ENCODE measurements at regions not wholly inside any gene's neighbourhood (a gene's known extent, or its start where the extent isn't known, plus 50 kb on each side); places are given as distances from the start of the nearest gene placed in this dataset.

DNA sequence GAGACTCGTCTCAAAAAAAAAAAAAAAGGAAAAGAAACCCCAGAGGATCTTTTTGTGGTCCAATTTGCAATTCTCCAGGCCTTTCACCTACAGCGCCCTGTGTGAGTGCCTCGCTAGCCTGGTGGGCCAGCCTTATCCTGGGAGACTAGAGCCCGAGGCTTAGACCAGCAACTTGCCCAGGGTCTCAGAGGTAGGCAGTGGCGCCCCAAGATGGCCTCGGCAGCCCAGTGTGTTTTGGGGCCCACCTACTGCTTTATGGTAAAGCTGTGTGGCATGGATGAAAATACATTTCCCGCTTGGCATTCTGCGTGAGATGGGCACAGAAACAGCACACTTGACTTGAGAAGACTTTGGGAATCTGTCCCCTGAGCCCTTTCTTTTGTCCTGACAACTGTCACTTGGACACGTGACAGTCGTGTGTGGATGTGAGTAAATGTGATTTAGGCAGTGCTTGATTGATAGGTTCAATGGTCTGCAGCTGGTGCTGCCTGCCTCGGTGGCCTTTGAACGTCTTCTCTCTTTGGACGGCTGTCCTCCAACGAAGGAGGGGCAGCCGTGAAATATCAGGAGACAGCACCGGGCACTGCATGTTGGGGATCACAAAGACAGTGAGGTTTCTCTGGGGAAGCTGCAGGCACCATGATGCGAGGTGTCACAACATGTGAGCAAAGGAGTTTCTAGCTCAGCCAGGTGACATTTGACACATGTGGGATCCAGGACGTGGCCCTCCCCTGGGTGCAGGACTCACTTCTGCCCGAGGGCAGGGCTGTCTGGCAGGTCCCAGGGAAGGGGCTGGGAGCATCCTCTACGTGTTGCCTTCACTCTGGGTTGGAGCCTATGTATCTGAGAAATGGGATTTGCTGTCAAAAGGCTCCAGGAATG lies 209.5 kb upstream of the TWIST2 start:
- DNase-seq = no peak

DNA sequence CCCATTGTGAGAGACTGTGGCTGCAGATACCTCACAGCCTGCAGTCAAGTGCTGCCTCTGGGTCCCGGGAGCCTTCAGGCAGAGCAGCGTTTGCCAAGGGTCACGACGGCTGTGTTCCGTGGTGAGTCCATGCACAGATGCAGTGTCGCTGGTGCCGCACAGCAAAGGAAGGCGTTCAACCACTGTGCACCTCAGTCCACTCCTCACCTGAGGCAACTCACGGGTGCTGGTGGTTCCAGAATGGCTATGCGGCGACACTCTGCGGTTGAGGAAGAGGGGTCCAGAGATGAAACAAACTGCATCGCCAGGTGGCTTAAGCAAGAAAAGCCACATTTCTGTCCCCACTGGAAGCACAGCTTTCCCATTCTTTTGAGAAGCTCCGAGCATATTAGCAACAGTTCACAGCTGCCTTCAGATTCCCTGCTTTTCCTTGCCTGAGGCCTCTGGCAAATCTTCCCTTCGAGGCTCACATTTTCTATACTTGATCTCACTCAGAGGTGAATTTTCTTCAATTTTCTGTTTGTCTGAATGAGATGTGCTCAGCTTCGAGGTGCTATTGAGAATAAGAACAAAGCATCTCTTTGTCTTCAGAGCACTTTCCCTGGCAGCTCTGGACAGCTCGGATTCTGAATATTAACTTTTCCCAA lies 208.8 kb upstream of the TWIST2 start:
- DNase-seq = no peak

- DNase-seq = no peak
Observed at GRCh38 chr2:238640486-238640885, 207.4 kb upstream of the TWIST2 start.

- no peak for DNase-seq
Observed at GRCh38 chr2:238642973-238643372, 204.9 kb upstream of the TWIST2 start.

GRCh38 chr2:238643400-238643907 lies 204.4 kb upstream of the TWIST2 start:
- DNase-seq = no peak

DNA sequence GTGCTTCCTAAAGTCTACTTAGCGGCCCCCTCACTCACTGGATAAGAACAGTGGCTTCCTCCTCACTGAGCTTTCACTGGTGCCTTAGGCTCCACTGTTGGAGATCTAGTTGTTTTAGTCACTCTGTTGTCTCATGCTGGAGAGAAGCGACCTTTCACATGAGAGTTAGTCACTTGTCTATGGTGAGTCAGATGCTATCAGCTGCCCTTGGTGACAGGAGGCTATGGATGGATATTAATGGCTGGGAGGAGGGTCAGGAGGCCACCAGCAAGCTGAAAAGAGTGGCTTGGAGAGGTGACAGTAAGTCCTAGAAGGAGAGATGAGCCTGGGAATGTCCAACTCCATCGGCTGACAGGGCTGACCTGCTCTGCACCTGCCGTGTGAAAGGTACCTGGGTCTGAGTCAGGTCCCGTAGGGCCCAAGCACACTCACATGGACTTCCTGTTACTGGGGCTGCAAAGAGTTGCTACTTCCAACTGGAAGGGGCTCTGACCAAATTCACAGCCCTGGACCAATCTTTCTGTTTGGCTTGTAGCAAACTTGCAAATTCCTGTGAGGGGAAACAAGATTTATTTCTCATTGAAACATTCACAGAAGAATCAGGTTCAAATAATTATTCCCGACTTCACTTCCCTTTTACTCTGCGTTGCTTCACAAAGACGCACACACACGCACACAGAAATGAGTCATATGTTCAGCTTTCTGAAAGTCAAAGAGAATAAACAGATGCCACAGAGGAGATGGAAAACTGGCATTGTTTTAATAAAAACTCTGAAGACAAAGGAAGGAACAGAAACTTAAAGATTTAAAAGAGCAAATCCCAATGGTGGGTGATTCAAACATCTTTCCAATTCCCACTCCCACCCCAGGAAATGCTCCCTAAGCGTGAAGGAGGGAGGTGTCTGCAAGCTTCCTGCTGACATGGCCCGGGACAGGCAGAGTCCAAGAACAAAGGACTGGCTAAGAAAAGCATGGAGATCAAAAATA lies 203.5 kb upstream of the TWIST2 start:
- peak; percentile 40 for DNase-seq

DNA sequence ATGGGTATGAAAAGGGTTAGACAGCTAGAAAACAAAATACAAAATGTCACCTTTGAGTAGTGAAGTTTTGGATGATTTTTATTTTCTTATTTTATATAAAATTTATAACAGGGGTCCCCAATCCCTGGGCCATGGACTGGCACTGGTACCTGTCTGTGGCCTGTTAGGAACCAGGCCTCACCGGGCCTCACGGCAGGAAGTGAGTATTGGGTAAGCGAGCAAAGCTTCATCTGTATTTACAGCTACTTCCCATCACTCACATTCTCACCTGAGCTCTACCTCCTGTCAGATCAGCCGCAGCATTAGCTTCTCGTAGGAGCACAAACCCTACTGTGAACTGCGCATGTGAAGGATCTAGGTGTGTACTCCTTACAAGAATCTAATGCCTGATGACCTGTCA lies 202.8 kb upstream of the TWIST2 start:
- DNase-seq = no peak

GRCh38 chr2:238645716-238646115 lies 202.2 kb upstream of the TWIST2 start:
- DNase-seq = no peak

DNA sequence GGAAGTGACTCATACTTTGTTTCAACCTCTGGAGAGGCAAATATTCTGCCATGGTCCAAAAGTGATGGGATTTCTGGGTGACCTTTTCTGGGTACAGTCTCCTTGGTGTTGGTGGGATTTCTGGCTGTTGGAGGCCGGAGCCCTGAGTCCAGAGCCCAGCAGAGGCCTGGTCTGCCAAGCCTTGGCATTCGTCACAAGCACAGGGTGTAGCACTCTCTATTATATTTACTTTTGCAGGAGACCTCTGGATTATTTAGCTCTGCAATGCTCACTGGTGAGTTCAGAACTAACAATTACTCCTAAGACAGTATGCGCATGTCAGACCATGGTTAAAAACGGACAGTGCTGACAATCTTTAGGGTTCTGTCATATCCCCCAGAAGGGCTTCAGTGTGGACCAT lies 201.6 kb upstream of the TWIST2 start:
- DNase-seq = no peak

DNA sequence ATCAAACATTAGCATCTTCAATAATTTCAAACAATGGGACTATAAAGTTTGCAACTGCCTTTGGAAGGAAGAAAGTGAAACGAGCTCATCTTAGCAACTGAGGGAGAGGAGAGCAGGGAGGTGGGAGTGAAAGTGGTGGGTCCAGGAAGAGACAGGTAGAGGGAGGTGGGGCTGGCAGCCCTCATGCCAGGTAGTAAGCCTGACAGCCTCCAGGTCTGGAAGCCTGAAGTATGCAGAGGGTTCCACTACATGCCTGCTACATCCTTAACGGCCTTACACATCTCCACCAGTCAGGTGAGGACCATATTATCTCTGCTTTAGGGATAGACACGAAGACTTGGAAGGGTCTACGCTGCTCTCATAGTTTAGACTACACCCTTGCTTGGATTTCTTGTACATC lies 201.1 kb upstream of the TWIST2 start:
- no peak for DNase-seq

GRCh38 chr2:238649123-238649522 lies 198.8 kb upstream of the TWIST2 start:
- DNase-seq = no peak

DNA sequence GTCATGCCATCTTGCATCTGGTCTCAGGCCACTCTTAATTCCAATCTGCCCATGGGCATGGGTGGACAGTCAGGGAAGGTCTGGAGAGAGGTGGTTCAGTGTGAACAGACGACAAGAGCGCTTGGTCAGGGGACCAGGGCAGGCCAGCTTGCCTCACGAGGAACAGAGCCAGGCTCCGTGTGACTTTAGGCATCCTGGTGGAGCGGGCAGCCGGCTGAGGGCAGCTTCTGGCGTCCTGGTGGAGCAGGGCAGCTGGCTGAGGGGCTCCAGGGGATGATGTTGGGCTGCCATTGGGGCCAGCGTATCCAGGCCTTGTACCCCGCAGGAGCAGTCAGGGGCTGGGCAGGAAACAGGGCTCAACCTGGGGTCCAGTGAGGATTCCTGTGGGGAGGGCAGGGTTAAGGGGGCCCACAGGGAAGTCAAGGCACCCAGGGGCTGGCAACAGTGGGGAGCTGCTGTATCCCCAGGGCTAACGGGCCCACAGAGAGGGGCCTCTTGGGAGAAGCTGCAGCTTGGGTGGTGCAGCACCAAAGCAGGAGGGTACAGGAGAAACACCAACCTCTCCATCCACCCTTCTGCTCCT lies 197.9 kb upstream of the TWIST2 start:
- DNase-seq = no peak

DNA sequence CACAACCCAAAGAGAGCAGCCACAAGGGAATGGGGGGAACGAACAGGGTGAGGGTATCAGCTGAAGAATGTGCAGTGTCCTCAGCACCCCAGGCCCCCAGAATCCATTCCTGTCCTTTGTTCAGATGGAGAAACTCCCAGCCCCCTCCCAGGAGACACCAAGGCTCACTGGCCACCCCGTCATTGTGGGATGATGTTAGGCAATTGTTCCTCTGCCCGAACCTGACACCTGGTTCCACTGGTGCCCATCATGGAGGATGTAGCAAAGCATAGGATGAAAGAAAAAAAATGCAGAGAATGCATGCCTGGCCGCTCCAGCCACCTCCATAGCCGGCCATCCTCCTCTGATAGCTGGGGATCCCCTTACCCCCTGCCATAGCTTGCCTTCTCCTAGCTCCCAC lies 197.3 kb upstream of the TWIST2 start:
- DNase-seq = no peak

DNA sequence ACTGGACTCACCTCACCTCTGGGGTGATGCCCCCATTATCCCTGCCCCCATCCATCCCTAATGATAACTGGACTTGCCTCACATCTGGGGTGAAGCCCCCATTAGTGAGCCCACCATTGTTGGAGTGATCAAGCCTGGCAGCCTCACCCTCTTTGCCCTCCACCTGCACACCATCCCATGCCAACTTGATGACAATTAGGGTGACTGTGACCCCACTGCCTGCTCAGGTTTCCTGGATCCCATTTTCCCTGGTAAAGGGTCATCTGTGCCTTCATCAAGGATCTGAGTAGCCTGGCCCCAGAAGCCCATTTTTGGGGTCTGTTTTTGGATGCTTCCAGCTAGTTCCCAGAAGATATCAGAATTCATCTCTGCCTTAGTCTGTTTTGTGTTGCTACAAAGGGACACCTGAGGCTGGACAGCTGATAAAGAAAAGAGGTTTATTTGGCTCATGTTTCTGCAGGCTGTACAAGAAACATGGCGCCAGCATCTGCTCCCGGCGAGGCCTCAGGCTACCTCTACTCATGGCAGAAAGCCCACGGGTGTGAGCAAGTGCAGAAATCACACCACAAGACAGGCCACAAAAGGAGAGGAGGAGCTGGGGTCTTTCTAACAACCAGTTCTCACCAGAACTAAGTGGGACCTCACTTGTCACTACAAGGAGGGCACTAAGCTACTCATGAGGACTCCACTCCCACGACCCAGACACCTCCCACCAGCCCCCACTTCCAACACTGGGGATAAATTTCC lies 196.4 kb upstream of the TWIST2 start:
- DNase-seq = no peak

DNA sequence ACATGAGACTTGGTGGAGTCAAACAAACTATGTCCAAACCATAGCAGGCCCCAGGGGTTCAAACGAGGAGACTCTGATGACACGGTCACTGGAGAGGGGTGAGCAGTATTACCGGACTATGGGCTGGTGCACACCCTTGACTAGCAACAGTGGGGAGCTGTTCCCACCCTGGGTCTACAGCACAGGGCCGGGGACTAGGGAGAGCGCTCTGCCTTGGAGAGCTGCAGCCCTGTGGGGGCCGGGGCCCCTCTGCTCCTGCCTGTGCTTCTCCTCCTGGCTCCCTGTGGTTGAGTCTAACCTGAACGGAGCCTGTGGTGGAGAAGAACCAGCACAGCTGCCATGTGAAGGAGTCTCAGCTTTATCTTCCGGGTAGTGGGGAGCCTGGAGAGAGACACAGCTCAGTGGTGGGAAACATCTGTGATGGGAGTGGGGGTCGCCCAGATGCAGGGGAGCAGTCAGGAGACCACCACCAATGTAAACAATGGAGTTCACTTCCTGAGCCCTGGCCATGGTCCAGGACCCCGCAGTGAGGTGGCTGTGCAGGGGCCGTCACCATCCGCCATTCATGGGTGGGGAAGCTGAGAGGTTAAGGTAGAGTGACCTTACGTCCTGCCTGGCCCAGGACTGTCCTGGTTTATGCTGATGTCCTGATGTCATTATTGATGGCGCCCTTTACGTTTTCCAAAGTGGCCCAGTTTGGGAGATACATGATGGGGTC lies 195.7 kb upstream of the TWIST2 start:
- DNase-seq = no peak

DNA sequence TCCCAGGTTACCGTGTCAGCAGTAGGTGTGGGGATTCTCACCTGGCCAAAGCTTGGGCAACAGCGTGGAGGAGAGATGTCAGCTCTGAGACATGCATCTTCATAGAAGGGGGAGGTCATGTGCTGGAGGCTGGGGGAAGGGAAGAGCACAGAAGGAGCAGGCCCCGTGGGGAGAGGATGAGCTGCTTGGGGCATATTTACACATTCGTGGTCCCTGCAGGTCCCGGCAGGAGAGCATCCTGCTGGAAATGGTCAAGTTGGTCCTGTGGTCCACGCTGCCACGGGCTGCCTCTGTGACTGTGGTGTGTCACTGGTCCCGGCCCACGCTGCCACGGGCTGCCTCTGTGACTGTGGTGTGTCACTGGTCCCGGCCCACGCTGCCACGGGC lies 195.1 kb upstream of the TWIST2 start:
- DNase-seq = no peak

DNA sequence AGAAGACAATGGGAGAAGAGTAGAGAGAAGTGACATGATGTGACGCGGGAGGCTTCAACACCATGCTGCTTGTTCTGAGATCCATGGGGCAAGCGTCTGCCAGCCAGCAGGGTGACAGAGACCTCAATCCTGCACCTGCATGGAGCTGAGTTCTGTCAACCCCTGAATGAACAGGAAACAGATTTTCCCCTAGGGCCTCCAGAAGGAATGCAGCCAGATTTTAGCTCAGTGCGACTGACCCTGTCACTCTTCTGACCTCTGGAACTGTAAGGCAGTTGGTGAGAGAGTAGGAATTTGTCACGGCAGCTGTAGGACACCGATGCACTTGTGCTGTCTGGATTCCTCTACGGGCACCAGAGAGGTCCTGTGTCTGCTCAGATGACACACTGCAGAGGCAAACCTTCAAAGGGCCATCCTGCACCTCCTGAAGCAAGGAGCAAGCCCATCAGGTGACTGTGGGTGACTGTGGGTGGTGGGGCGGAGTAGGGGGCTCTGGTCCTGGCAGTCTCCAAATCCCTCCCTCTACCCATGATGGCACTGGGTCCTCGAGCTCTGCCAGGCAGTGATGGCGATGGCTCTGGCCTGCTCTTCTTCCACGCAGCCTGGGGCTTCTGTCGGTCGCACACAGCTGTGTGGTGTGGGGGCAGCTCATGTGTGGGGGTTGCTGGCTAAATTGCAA lies 194.3 kb upstream of the TWIST2 start:
- no peak for DNase-seq

DNA sequence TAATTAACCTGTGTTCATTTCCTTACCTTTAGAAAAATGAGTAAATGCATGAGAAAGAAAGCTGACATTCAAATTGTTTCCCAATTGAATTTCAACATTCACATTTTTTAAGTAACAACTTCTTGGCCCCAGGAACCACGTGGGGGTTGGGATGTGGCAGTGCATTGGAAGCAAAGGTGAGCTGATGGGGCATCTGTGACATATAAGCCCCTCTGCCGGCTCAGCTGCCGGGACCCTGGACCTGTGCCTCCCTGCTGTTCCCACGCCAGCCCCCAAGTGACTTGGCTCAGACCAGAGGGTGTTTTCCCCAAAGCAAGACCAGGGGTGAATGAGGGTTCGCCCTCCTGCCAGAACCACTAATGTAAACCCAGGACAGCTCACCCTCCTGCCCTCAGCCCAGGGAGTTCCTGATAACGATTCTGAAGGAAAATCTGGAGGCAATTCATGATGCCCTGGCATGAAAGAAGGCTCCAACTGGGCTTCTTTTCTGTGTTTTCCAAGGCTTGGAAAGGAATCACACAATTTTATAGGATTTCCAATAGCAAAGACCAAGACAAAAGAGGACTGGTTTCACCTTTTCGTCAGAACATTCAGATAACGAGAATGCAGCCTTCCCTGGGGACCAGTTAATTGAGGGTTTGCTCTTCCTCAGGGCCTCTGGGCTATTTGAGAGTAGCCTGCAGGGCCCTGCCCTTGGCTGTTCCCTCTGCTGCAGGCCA lies 193.2 kb upstream of the TWIST2 start:
- DNase-seq = no peak

DNA sequence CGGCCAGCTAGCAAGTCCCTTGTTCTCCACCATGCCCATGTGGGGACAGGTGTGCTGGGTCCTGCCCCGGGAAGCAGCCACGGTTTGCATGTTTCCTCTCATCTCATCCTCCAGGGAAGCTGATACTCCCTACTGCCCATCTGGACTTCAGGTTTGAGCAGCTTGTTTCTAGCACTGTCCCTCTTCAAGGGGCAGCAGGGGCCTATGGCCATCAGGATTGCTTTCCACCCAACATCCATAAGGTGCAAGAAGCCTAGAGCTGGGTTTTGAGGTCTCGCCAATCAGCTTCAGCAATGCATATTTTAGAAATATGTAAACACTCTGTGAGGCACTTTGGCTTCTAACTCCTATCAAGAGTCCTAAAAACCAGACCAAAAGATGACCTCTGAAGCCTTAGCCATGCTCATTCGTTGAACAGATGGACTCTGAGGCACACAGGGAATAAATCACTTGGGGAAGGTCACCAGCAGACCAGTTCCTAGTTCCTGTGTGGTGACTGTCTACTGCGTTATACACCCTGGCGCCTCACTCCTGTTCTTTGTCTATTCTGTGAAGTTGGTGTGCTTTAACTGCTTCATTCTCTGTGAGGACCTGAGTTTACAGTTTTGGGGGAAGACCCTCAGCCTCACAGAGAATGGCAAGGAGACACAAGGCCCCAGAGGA lies 192.6 kb upstream of the TWIST2 start:
- no peak for DNase-seq

All from fibroblast of skin of scalp (primary cell).